ENCODE measurements at regions not wholly inside any gene's neighbourhood (a gene's known extent, or its start where the extent isn't known, plus 50 kb on each side); places are given as distances from the start of the nearest gene placed in this dataset.
"Not testable (repeated sequence)": the region's sequence is repeated elsewhere in the genome, so short reads cannot be mapped to it uniquely, and the experiment has no call there.

- ChIA-PET CTCF (interaction anchor here (1.2 kb wide), 1 partner anchor 9 kb away, joined by 3 read pairs; no protein-coding TSS in a partner anchor), POLR2A (no interaction called here)
- TF ChIP-seq, protein P1, sequence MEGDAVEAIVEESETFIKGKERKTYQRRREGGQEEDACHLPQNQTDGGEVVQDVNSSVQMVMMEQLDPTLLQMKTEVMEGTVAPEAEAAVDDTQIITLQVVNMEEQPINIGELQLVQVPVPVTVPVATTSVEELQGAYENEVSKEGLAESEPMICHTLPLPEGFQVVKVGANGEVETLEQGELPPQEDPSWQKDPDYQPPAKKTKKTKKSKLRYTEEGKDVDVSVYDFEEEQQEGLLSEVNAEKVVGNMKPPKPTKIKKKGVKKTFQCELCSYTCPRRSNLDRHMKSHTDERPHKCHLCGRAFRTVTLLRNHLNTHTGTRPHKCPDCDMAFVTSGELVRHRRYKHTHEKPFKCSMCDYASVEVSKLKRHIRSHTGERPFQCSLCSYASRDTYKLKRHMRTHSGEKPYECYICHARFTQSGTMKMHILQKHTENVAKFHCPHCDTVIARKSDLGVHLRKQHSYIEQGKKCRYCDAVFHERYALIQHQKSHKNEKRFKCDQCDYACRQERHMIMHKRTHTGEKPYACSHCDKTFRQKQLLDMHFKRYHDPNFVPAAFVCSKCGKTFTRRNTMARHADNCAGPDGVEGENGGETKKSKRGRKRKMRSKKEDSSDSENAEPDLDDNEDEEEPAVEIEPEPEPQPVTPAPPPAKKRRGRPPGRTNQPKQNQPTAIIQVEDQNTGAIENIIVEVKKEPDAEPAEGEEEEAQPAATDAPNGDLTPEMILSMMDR (IDR thresholded peaks at IDR 0.05; ENCODE audit: control extremely low read depth, extremely low read depth, low read depth, missing control alignments), result no peak
- no peak for DNase-seq (ENCODE audit: extremely low spot score)
Observed at GRCh38 chr12:20006871-20007730, 361.2 kb upstream of the PDE3A start.

GRCh38 chr12:20009965-20010364 is 358.4 kb upstream of the PDE3A start:
- DNase-seq (ENCODE audit: extremely low spot score); POLR2A ChIA-PET: not testable (repeated sequence)
- CTCF ChIA-PET, result interaction anchor here (2.2 kb wide), 1 partner anchor 11 kb away, joined by 5 read pairs; no protein-coding TSS in a partner anchor

- TF ChIP-seq, protein P1 (IDR thresholded peaks at IDR 0.05; ENCODE audit: control extremely low read depth, extremely low read depth, low read depth, missing control alignments), result no peak
Observed at GRCh38 chr12:20011200-20011599, 357.1 kb upstream of the PDE3A start.

GRCh38 chr12:20017802-20018201 is 350.5 kb upstream of the PDE3A start:
- TF ChIP-seq, protein P1 (IDR thresholded peaks at IDR 0.05; ENCODE audit: control extremely low read depth, extremely low read depth, low read depth, missing control alignments), result no peak
- no peak for DNase-seq (ENCODE audit: extremely low spot score)
- ChIA-PET CTCF (interaction anchor here (1.0 kb wide), 1 partner anchor 12 kb away, joined by 3 read pairs; no protein-coding TSS in a partner anchor), POLR2A (no interaction called here)

More at GRCh38 chr12:20011200-20011599, 357.1 kb upstream of the PDE3A start:
- DNase-seq (ENCODE audit: extremely low spot score), result no peak
- ChIA-PET POLR2A (no interaction called here), CTCF (interaction anchor here (2.2 kb wide), 1 partner anchor 10 kb away, joined by 5 read pairs; no protein-coding TSS in a partner anchor)

- CTCF ChIA-PET, result interaction anchor here (1.0 kb wide), 1 partner anchor 13 kb away, joined by 3 read pairs; no protein-coding TSS in a partner anchor
- POLR2A ChIA-PET, result no interaction called here
- TF ChIP-seq, protein P1 (IDR thresholded peaks at IDR 0.05; ENCODE audit: control extremely low read depth, extremely low read depth, low read depth, missing control alignments), result no peak
Observed at GRCh38 chr12:20018406-20018805, 349.9 kb upstream of the PDE3A start.

GRCh38 chr12:20024194-20024593 is 344.1 kb upstream of the PDE3A start:
- CTCF ChIA-PET, result no interaction called here
- POLR2A ChIA-PET, result no interaction called here
- TF ChIP-seq, protein P1 (IDR thresholded peaks at IDR 0.05; ENCODE audit: control extremely low read depth, extremely low read depth, low read depth, missing control alignments), result no peak
- no peak for DNase-seq (ENCODE audit: extremely low spot score)

More at GRCh38 chr12:20018406-20018805, 349.9 kb upstream of the PDE3A start:
- DNase-seq (ENCODE audit: extremely low spot score), result no peak

GRCh38 chr12:20028033-20028432 is 340.3 kb upstream of the PDE3A start:
- no peak for DNase-seq (ENCODE audit: extremely low spot score)
- CTCF ChIA-PET, result interaction anchor here (1.2 kb wide), 1 partner anchor 12 kb away, joined by 3 read pairs; no protein-coding TSS in a partner anchor

More at GRCh38 chr12:20028033-20028432, 340.3 kb upstream of the PDE3A start:
- POLR2A ChIA-PET, result no interaction called here
- TF ChIP-seq, protein P1 (IDR thresholded peaks at IDR 0.05; ENCODE audit: control extremely low read depth, extremely low read depth, low read depth, missing control alignments), result no peak

Data from GM10248 (cell line).